HG02973 (cell line): ENCODE measurements at regions not wholly inside any gene's neighbourhood (a gene's known extent, or its start where the extent isn't known, plus 50 kb on each side); places are given as distances from the start of the nearest gene placed in this dataset.
"Not testable (repeated sequence)": the region's sequence is repeated elsewhere in the genome, so short reads cannot be mapped to it uniquely, and the experiment has no call there.

ENCODE experiments used
- ATAC-seq: cut with Tn5 transposase; IDR thresholded peaks from one replicate; pipeline ENCODE4 v1.9.1; 2021; ENCODE audit warnings: moderate library complexity; ENCODE audit not compliant: unreplicated experiment

DNA sequence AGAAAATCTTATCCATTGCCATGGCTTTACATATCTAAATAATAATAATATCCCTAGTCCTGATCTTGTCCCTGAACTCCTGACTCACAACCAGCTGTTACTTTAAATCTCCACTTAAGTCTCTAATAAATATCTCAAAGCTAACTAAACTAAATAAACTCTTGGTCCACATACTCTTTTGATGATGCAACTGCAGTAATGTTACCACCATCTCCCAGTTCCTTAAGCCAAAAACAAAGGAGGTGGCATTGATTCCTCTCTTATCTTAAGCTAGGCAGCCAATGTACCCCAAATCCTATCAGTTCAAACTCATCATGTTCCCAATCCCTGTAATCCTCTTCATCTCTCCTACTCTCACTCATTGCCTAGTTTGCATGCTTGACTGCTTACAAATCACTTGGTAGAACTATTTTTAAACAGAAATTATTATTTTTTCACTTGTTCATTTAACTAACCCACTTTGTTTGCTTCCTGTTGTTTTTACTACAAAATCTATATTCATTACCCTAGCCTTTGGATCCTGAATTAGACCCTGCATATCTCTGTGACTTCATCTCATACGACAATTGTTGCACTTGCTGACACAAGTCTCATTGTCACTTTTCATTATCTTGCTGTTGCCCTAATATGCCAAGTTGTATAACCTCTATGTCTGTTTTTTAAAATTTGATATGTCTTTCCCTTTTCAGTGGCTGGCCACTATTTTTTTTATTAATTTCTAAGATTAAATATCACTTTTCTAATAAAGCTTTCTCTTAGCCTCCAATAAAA lies 462.2 kb downstream of the ZPLD1 start:
- no peak for ATAC-seq

DNA sequence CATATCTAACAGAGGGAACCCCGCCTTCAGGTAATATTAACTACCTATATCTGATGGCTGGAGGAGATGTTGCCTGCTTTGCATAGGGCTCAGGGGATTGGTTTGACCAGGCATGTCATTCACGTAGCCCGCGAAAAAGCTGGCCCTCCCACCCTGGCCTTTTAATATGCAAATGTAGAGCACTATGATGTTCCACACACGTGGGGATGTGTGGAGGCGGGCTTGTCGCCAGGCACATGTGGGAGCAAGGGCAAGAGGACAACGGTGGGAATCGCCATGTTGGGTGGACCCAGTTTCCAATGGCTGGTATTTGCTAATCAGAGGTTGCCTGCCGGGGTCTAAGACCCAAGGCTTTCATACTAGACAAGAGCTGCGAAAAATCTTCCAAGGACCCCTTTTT lies 469.8 kb downstream of the ZPLD1 start:
- ATAC-seq, result no peak

DNA sequence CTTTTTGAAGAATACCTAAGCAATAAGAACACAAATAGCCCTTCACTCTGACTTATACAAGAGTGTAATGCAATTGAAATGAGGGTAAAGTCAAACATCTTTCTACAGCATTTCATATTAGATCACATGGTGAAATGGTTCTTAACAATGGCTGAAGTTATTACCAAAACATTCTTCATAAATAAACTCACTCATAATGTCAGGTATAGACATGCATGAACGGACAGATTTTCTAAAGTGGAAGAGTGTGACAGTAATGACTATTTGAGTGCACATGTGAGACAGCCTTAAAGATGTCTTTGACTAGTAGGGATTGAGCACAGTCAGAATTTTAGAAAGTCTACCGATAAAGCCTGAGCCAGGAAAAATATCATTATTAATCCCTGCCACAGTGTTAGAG lies 471.0 kb downstream of the ZPLD1 start:
- ATAC-seq, result no peak

DNA sequence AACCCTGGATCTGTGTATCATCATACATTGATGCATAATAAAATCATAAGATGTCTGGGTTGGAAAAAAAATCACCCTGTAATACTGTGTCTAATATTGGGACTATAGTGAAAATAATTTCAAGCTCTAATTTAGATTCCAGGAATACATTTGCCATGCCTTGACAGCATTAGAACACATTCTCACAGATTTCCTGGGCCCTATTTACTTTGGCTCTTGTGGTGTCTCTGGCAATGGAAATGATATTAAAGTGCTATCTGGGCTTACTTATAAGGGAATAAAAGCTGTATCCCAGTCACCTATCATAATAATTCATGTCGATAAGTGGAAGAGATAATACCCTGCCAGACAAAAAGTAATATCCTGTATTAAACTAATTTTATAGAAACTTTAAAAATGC lies 472.0 kb downstream of the ZPLD1 start:
- ATAC-seq, result no peak

DNA sequence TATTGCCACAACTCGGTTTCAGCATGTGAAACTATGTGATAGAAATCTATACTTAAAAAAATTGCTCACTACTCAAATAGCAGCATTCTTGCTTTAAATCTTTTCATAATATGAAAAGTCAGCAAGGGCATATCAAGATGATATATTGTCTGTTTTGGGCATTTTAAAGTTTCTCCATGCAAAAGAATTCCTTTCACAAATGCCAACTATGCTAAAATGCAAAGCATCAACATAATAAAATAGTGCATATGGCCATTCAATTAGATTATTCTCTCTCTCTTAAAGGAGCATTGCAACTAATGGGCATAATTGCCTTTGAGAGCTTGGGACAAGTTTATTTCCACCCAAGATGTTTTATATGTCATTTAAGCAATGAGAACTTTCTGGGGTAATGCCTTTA lies 475.1 kb downstream of the ZPLD1 start:
- no peak for ATAC-seq

DNA sequence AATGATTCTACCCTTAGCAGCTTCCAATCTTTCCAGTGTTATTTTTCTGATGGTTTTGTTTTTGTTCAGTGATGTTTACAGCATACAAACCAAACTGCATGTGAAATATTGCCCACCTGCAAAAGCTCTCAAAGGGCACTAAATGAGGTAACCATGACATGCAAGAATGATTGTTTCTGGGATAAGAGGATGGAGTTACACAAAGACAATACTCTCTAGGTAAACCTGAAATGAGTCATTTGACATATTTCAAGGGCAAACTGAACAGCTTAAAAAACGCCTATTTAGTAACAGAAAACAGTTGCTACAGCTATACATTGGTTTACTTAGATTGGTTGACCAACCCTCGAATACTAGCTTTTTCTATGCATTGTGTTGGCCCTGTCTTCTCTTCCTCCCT lies 481.7 kb downstream of the ZPLD1 start:
- no peak for ATAC-seq

DNA sequence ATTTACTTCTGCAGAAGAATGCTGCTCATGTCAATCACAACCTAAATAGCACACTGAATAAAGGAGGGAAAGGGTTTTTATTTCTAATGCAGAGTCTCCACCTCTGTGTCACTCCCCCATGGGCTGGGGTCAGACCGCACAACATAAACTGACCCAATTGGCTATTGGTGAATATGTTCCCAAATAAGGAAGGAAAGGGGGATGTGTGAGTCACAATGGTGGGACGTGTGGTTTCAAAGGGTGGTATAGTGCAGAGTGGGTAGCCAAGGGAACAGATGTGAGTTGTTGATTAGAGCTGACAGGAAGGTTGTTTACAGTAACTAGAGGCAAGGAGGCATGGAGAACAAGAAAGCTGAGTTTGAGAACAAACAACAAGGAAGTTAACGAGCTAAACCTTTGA lies 491.8 kb downstream of the ZPLD1 start:
- ATAC-seq, result no peak

DNA sequence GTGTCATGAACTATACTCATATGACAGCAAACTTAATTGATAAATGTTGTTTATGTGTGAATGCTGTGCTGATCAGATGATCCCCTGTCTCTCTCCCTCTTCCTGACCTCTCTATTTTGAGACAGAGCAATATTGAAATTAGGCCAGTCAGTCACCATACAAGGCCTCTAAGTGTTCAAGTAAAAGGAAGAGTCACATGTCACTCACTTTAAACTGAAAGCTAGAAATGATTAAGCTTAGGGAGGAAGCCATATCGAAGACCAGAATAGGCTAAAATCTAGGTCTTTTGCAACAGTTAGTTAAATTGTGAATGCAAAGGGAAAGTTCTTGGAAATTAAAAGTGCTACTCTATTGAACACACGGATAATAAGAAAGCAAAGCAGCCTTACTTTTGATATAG lies 498.6 kb downstream of the ZPLD1 start:
- no peak for ATAC-seq

DNA sequence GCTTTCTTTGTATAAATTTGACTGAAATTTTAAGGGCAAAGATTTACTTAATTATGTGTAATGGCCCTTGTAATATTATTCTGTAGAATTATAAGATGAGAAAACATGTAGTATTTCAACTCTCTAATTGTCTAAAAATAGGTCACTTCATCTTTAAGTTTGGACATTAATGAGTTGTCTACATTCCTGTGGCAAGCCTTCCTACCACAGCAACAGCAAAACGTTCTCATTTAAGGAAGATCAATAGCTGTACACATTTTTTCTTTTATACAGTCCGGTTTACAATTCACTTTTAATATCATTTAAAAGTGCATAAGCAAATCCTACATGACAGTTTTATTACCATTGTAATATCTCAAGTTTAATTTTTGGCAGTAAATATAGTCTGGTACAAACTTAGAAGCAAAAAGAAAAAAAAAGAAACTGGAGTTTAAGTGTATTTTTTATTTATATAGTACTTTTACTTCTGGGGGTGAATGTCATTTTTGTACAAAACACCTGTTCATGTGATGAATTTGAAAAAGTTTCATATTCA lies 501.8 kb downstream of the ZPLD1 start:
- no peak for ATAC-seq

DNA sequence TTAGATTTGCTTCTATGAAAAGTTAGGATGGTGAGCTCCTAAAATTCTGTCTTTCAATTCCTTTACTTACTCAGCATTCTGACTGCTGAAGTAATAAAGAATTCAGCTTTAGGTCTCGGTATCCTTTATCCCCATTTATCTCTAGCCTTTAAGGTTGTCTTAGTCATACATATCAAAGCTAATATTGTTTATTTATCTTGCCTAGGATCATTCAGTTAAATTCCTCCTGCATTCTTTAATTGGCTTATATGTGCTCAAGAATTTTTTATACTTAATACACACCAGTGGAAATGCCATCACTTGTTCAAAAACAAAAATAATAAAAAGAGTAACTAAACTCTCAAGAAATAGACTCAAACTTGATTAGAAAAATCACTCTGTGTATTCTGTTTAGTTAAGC lies 507.0 kb downstream of the ZPLD1 start:
- ATAC-seq, result no peak

DNA sequence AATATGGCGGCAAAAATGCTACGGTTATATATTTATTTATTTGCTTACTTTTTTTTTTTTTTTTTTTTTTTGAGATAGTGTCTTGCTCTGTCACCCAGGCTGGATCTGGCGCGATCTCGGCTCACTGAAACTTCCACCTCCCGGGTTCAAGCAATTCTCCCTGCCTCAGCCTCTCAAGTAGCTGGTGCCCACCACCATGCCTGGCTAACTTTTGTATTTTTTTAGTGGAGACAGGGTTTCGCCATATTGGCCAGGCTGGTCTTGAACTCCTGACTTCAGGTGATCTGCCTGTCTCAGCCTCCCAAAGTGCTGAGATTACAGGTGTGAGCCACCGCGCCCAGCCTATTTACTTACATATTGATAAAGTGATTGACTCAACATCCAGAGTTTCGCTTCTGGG lies 511.6 kb downstream of the ZPLD1 start:
- not testable (repeated sequence) for ATAC-seq

DNA sequence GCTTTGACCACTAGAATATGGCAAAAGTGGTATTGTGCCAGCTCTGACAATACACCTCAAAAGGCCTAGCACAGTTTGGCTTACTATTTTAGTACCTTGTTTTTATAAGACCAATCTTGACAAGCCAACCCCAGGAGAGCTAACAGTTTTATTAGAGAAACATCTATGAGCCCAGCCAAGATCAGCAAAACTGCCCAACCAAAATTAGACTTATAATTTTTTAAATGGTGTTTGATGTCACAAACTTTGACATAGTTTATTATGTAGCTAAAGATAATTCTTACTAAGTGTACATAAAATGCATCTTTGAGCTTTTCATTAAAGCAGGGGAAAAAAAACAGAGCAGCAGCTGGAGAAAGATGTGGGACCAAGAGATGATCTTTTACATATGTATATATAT lies 537.5 kb downstream of the ZPLD1 start:
- ATAC-seq, result no peak

DNA sequence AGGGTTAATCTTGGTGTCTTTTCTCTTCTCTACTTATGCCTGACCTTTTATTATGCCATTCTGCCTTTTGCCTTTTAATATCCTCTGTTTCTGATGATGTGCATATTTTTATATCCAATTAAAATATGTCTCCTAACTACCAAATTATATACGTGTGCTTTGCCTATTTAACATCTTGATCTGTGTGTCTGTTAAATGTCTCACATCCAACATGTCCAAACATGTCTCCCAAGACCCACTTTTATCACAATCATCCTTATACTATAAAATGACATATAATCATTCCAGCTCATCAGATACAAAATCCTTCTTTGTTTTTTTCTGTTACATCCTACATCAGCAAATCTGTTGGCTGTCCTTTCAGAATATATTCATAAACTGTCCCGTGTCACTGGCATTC lies 539.5 kb downstream of the ZPLD1 start:
- ATAC-seq, result no peak

DNA sequence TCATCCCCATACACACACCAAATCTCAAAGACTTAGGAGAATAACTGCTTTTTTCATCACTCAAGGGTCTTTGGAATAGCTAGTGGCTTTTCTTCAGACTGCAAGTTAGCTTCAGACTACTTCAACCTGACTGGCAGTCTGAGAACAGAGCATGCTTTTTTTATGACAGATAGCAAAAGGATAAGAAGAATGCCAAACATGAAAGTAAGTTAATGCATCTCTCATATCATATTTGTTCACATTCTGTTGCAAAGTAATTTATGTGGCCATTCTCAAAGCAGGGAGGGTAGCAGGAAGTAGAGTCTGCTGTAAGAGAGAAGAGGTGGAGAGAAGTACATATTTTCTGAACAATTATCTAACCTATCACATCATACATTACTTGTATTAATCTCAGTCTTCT lies 544.4 kb downstream of the ZPLD1 start:
- ATAC-seq, result no peak

DNA sequence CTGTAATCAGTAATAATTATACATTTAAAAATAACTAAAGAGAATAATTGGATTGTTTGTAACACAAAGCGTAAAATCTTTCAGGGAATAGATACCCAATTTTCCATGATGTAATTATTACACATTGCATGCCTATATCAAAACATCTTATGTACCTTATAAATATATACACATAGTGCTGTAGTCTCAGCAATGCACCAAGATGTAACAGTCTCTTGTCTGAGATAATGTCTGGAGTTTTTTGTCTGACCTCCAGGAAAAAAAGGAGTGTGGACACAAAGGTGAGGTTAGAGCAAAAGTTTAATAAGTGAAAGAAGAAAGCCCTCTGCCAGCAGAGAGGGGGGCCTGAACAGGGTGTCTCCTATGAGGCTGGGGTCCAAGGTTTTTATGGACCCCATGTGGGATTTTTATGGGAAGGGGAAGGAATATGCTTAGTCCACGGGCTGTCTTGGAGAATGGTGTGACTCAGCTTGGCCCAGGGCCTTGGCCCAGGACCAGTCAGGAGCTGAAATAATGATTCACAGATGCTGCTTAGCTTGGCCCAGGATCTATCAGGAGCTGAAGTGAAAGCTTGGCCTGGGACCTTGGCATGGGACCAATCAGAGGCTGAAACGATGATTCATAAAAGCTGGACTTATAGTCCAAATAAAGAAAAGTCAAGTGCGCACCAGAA lies 545.0 kb downstream of the ZPLD1 start:
- ATAC-seq, result no peak

DNA sequence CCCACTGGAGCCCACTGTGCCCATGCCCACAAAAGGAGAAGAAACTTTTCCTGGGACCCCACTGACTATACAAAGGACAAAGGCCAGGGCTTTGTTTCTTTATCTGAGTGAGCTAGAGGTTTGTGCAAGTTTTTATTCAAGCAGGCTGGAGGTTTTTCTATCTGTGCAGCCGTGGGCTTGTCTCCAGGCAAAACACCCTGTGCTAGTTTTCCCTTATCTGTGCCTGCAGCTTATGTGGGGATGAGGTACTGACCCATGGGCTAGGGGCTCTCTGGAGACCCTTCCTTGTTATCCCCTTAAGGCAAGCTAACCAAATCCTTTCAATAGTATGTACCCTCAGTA lies 545.5 kb downstream of the ZPLD1 start:
- ATAC-seq, result no peak

DNA sequence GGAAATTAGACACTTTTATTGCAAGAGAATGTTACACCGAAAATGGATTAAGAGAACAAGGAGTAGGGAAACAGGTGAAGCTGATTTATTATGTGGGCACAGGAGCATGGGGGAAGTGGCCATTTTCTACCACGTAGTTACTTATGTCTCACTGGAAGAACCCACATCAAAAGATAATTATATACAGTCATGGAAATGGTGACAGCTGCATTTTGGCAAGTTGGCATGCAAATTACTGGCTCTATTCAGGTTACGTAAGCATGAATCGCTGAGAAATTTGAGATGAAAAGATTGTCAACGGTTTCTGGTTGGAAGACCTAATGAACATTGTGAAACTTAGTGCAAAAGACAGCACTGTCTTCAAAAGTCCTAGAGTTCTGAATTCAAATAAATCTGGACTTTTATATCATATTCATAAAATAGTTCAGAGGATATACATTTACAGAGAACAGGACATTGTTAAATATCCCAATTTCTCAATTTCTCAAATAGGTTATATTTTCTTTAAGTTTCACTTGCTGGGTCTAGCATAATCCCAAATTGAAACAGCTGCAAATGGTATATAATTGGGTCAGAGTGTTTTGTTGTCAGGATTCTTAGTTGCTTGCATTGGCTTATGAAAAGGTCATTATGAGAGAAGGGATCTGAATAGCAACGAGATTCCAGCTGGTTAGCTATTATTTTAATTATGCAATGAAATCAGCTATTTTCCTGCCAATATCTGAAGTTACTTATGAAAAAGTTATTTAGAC lies 567.8 kb downstream of the ZPLD1 start:
- no peak for ATAC-seq

DNA sequence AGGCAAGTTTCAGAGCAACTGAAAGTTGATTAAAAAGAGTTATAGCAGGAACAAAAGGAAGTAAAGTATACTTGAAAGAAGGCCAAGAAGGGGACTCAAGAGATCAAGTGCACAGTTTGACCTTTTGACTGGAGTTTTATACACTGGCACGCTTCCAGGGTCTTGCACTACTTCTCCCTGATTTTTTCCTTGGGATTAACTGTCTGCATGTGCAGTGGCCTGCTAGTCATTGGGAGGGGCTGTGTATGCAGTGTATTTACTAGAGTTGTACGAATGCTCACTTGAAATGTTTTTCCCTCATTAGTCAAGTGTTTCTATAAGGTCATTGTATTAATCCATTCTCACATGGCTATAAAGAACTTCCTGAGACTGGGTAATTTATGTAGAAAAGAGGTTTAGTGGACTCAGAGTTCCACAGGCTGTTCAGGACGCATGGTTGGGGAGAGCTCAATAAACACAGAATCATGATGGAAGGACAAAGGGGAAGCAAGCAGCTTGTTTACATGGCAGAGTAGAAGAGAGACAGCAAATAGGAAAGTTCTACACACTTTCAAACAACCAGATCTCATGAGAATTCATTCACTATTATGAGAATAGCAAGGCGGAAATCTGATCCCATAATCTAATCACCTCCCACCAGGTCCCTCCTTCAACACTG lies 571.8 kb downstream of the ZPLD1 start:
- no peak for ATAC-seq

DNA sequence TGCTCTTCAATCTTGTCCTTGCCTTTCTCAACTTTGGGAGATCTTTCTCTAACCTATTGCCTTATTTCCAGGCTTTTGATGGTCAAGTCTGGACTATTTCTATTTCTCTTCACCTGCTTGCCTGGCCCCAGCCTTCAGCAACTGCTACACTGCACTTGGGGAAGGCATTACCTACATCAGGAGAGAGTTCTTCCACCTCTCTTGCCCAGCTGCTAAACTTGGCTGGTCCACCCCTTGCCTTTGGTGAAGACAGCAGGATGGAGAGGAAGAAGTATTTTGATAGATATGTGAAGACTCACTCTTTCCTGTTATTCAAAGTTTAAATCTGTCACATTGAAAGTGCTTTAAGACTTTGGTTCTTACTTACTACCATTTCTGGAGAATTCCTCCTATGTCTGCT lies 574.8 kb downstream of the ZPLD1 start:
- ATAC-seq, result no peak

DNA sequence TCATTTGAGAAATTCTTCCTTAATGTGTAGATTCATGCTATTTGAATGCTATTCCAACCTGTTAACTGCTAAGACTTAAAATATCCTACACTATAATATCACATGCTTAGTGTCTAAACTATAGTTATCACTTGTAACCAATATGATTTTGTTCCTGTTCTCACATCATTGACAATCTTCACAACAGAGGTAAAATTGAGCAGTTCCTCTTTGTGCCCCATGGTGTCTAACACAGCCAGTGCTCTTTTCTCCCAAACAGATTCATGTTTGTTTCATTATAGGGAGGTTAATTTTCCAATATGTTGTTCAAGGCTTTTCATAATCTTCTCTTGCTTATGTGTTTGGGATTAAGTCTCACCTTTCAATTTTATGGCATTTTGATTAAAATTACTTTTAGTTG lies 591.1 kb downstream of the ZPLD1 start:
- no peak for ATAC-seq

DNA sequence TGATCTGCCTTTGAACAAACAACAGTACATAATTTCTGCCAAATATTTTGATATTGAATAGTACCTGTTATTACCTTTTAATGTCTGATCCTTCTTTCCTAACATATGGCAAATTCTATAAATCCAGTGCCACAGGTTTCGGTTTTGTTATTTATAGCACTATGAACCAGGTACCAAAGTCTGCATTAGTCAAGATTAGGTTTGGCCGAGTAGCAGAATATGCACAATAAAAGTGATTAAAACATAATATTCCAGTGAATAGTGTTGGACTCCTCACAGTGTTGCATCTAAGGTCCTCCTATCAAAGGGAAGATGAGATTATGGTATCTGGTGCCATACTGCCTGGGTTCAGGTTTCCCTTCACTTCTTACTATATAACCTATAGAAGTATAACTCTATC lies 599.0 kb downstream of the ZPLD1 start:
- no peak for ATAC-seq
